ENCODE measurements at regions not wholly inside any gene's neighbourhood (a gene's known extent, or its start where the extent isn't known, plus 50 kb on each side); places are given as distances from the start of the nearest gene placed in this dataset.

- no peak for DNase-seq
Observed at GRCh38 chr2:41967476-41968181, 80.2 kb upstream of the PKDCC start.

DNA sequence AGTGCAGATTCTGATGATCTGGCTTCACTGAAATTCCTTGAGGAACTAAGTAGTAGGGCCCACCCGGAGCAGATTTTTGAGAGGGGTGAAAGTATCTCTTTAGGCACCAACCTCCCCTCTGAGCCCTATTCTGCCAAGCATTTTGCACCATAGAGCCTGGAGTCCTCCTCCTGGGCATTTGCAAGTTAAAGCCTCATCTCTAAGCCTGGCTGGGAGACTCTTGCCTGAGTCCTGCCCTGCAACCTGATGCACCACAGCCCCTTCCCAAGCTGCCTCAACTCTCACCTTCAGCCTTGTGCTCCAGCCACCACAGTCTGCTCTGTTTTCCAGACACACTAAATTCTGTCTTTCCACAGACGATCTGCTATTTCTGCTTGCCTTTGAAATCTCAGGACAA lies 79.6 kb upstream of the PKDCC start:
- no peak for DNase-seq

DNA sequence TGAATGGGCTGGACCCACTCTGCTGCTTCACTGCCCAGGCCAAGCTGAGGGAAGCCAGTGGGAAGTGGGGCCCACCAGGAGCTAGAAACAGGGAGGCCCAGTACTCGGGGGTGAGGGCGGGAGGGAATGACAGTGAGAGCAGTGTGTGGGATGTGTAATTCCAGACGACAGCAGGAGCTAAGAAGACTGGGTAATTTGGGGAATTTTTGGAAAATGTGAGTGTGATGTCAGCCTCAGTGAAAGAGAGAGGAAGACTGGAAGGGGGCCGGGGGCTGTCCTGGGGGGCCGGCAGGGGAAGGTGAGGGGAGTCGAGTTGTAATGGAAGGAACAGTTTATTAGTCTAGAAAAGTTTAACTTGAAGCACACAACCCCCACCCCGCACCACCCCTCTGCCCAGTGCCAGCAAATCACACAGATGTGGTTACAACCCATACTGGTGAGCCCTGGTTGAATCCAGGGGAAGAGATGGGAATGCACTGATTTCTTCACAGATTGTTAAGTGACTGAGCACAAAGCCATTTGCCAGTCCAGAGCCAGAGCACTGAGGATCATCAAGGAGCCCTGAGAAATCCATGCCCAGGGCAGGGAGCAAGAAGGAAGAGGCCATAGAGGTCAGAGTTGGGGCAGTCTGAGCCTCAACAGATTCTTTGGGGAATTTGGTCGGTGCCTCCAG lies 76.7 kb upstream of the PKDCC start:
- no peak for DNase-seq

DNA sequence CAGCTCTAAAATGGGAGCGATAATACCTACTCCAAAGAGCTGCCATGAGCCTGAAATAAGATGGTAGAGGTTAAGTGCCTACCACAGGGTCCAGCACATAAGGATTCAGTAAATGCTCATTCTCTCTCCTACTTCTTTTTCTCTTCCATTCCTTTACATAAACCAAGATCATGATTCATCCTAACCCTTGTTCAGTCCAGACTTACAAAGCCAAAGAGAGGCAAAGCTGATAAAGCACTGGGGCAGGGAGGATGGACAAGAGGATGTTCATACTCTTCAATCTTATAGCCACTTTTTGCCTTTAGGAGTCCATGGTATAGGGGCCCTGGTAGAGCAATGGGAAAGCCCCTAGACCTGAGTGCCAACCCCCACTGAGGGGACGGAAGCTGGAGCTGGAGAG lies 75.6 kb upstream of the PKDCC start:
- no peak for DNase-seq

DNA sequence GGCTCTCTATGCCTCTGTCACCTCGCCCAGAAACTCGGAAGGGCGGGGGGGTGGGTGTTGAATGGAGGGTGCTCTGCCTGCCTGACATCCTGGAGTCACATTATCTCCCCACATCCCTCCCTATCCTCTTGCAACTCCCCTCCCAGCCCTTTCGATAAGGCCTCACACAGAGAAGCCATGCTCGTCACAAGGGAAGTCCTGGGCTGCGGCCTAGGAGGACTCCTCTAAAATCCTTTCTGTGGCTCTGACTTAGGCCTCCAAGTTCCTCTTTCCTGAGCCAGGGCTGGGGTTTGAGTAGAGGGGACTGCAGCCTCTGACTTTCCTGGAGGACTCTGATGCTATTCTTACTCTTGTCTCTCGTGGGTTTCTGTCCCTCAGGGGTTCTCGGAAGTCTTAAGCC lies 75.0 kb upstream of the PKDCC start:
- no peak for DNase-seq

DNA sequence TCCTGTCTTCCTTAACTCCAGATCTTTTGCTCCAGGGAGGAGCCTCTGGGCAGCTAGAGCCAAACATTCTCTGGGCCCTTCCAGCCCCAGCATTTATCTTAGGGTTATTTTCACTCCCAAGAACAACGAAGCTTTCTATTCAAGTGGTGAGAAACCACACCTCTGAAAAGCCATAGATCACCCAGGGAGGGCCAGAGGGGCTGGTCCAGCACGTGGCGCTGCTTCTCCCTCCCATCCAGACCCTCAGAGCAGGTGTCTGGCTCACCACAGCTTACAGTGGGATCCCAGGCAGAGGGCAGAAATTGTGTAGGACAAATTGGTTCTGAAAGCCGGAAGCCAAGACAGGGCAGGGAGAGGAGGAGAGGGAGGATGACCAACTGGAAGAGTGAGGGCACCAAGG lies 74.0 kb upstream of the PKDCC start:
- DNase-seq, result no peak

DNA sequence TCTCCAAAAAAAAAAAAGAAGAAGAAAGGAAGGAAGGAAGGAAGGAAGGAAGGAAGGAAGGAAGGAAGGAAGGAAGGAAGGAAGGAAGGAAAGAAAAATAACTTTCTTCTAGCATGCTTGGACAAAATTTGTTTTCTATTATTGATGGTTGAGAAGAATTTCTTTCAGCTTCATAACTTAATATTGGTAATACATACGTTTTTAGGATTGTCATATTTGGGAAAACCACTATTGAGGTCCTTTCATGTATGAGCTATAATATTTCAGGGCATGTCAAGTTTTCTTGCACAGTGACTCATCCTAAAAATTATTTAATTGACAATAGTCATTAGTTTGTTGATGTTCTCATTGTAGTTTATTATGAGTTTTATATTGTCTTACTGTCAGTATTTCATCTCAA lies 66.4 kb upstream of the PKDCC start:
- DNase-seq, result no peak

DNA sequence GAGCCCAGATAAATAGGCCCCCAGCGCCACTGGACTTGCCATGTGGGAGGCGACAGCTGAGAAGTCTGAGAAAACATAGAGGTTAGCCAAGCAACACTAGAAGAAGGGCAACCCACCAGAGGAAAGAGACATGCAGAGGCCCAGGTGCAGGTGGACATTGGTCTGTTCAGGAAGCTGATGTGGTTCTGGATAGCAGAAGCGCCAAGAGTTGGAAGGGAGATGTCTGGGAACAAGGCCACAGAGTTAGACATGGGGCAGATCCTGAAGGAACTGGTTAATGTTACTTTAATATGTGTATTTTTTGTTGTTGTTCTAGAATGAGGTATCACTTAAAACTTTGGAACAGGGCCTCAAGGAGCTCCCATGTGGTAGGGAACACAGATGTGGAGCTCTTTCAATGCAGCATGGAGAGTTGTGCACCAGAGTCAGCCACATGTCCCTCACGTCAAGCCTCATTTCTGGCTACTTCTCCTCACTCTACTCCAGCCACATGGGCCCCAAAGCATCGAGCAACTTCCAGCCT lies 62.2 kb upstream of the PKDCC start:
- no peak for DNase-seq

- DNase-seq, result no peak
Observed at GRCh38 chr2:41989501-41990180, 58.2 kb upstream of the PKDCC start.

GRCh38 chr2:41990245-41990644 lies 57.6 kb upstream of the PKDCC start:
- DNase-seq, result no peak

- DNase-seq, result no peak
Observed at GRCh38 chr2:41990688-41991087, 57.1 kb upstream of the PKDCC start.

GRCh38 chr2:41992056-41992642 lies 55.7 kb upstream of the PKDCC start:
- no peak for DNase-seq

- no peak for DNase-seq
Observed at GRCh38 chr2:41992671-41993434, 55.0 kb upstream of the PKDCC start.

DNA sequence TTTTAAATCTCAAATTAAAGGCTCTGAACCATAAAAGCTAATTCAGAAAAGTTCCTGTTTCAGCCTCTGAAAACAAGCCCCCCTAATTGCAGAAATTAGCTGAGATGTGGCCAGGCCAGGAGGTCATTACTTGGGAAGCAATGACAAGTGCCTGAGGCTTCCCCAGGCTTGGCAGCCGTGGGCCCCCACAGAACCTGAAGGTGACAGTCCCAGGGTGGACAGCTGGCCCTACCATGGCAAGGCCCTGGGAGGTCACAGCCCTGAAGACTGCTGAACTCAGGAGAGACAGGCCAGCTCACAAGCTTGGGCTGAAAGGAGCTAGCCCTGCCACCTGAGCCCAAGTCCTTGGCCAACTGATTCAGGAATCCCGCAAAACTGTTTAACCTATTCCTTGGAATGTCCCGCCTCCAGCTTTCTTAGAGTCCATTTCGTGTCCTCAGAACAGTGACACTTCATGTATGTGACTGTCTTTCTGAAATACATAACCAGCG lies 54.3 kb upstream of the PKDCC start:
- no peak for DNase-seq

DNA sequence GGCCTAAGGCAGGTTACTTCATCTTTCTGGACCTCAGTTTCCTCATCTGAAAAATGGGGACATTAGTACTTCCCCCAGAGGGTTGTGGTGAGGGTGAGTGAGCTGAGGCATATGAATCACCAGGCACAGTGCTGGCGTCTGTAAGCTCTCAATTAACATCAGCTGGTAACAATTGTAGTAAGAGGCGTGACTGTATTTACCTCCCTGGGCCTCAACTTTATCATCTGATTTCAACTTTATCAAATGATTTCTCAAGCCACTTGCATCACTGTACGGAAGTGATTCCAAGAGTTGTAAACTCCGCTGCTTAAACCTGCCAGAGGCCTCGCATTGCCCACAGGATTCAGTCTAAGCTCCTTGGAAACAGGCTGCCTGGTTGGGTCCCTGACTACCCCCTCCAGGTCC lies 53.6 kb upstream of the PKDCC start:
- DNase-seq, result no peak

- DNase-seq, result no peak
Observed at GRCh38 chr2:41994661-41995060, 53.2 kb upstream of the PKDCC start.

- no peak for DNase-seq
Observed at GRCh38 chr2:41997561-41997960, 50.3 kb upstream of the PKDCC start.

Measured in activated CD4-positive, alpha-beta T cell treated with anti-CD3 and anti-CD28 coated beads, Interleukin-2, Interleukin-6, amounts not matched to agents 100 ng/mL and 50 ng/mL, durations not matched to agents 16 hours and 8 hours (primary cell).